ENCODE measurements at regions not wholly inside any gene's neighbourhood (a gene's known extent, or its start where the extent isn't known, plus 50 kb on each side); places are given as distances from the start of the nearest gene placed in this dataset.

DNA sequence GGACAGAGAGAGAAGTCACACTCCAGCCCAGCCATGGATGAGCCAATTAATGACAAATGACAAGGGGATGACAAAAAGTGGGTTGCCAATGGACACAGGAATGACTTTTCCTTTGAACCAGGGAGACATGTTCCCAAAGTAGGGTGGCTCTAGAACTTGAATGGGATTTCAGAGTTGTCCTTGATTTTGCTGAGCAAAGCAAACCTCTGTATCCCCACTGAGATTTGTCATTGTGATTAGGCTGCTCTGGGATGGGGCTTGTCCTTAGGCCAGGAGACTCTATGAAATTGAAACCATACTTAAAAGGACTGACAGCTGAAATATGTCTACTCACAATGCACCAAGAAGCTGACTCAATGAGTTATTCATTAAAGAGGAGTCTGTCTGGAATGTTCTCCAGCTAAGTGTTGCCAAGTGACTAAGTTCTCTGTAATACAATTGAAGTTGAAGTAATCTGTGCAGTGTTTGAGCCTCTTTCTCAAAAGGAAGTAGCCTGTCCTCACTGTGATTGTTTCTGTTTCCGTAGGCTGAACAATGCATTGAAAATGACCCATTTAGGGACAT, 69.0 kb upstream of the PCDH9 start:
- DNase-seq (ENCODE audit: low spot score): no peak

DNA sequence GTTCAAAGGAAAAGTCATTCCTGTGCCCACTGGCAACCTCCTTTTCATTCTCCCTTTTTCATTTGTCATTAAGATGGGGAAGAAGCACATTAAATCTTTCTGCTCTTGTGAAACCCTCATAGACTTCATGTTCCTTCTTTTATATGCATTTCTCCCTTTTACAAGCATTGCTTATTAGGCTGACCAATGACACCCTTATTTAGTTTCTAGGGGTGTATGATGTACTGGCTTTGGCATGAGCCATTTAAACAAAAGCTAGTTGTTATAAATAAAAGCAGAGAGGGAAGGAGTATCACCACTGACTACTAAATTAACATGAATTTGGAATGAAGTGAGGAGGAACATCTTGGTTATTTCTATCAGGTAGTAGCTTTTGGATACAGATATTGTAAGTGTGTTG, 68.2 kb upstream of the PCDH9 start:
- DNase-seq (ENCODE audit: low spot score): no peak

DNA sequence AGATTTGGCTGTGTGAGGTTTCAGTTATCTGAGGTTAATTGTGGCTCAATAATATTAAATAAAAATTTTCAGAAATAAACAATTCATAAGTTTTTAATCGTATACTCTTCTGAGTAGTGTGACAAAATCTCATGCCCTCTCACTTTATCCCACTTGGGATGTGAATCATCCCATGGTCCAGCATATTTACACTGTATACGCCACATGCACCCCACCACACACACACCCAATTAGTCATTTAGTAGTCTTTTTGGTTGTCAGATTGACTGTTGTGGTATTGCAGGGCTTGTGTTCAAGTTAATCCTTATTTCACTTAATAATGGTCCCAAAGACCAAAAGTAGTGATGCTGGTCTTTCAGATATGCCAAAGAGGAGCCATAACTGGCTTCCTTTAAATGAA, 66.4 kb upstream of the PCDH9 start:
- no peak for DNase-seq (ENCODE audit: low spot score)

DNA sequence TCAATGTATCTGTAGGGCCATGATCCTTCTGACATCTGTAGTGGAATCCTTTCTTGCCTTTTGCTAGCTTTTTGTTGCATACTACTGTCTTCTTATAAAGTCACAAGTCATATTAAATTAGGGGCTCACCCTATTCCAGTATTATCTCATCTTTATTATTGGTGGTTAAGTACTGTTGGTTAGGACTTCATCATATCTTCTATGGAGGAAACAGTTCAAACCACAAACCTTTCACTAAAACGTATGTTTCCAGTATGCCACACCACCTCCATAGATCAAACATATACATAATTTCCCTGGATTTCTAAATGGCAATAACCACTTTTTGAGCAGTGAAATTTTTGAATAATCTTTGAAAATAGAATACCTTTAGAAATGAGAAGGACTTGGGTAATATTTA, 62.8 kb upstream of the PCDH9 start:
- no peak for DNase-seq (ENCODE audit: low spot score)

DNA sequence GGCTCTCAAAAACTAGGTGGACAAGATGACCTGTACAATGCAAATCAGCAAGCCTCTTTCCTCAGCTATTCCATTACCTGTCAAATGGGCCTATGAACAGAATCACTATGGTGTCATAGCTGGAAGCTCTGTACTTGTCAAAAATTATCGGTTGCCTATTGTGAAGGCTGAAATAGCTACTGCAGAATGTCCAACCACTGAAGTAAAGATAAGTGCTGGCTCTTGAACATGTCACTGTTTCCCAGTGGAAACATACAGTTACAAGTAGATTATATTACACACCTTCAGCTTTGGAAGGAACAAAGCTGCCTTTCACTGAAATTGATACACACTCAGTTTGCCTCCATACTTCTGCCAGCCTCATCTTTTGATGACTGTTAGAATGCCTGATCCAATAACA, 55.5 kb upstream of the PCDH9 start:
- no peak for DNase-seq (ENCODE audit: low spot score)

DNA sequence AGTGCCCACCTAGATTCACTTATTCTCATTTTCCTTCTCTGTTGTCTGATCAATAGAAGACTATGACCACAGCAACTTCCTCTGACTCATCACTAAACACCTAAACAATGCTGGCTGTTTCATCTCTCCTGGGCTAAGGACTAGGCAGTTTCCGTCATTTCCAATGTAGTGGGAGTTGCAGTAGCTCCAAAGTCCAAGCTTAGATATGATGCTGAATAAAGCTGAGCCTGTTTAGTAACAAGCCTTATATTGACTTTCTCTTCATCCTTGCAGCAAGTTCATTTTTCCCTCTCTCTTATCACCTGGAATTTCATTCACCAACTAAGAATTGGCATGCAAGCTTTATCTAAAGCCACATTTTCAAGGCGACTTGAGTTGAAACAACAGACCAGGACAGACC, 53.5 kb upstream of the PCDH9 start:
- no peak for DNase-seq (ENCODE audit: low spot score)

DNA sequence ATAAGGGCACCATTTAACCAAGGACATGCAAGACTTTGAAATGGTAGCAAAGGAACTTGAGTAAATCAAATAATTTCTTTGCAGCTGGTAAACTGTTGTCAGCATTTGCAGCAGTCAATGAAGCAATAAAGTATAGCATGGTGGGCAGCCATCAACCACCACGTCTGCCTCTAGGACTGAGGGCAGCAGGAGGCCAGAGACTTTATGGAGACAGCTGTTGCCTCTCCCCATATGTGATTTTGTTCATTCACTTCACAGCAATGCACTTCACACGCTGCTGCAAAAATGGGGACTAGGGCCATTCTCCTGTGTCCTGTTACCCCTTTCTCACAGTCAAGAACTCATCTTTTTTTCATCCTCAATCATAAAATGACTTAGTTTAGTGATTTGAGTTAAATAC, 51.3 kb upstream of the PCDH9 start:
- DNase-seq (ENCODE audit: low spot score): no peak
